ENCODE measurements at regions not wholly inside any gene's neighbourhood (a gene's known extent, or its start where the extent isn't known, plus 50 kb on each side); places are given as distances from the start of the nearest gene placed in this dataset.

- no peak overlapping the region for H3K4me3 ChIP-seq (ENCODE audit: low read length)
- no peaks in the 10 kb centered on the region for H3K4me1 ChIP-seq (ENCODE audit: control insufficient read depth, insufficient read depth, low read length)
- H3K36me3 ChIP-seq (ENCODE audit: insufficient read depth, low read length), result no peaks in the 10 kb centered on the region
- no peak overlapping the region for H3K9ac ChIP-seq (ENCODE audit: low read depth, low read length)
- no peaks in the 10 kb centered on the region for H3K27me3 ChIP-seq (ENCODE audit: control insufficient read depth, insufficient read depth, low read length)
- no peaks in the 10 kb centered on the region for H3K9me3 ChIP-seq (replicated peaks; ENCODE audit: low read length)
- no peak overlapping the region for H3K4me2 ChIP-seq (ENCODE audit: low read length)
Measured at GRCh38 chr15:93882779-93883178, 348.6 kb upstream of the MCTP2 start.

- Histone ChIP-seq H3K9me3 (replicated peaks; ENCODE audit: low read length) (no peaks in the 10 kb centered on the region), H3K4me1 (ENCODE audit: control insufficient read depth, insufficient read depth, low read length) (no peaks in the 10 kb centered on the region), H3K36me3 (ENCODE audit: insufficient read depth, low read length) (no peaks in the 10 kb centered on the region), H3K27me3 (ENCODE audit: control insufficient read depth, insufficient read depth, low read length) (no peaks in the 10 kb centered on the region), H3K4me2 (ENCODE audit: low read length) (no peak overlapping the region), H3K4me3 (ENCODE audit: low read length) (no peak overlapping the region), H3K9ac (ENCODE audit: low read depth, low read length) (no peak overlapping the region)
Measured at GRCh38 chr15:93882141-93882540, 349.2 kb upstream of the MCTP2 start.

GRCh38 chr15:93881310-93881709 lies 350.1 kb upstream of the MCTP2 start:
- H3K4me1 ChIP-seq (ENCODE audit: control insufficient read depth, insufficient read depth, low read length), result no peaks in the 10 kb centered on the region
- H3K27me3 ChIP-seq (ENCODE audit: control insufficient read depth, insufficient read depth, low read length), result no peaks in the 10 kb centered on the region
- H3K4me3 ChIP-seq (ENCODE audit: low read length), result no peak overlapping the region
- H3K9me3 ChIP-seq (replicated peaks; ENCODE audit: low read length), result no peaks in the 10 kb centered on the region
- H3K9ac ChIP-seq (ENCODE audit: low read depth, low read length), result no peak overlapping the region
- no peak overlapping the region for H3K4me2 ChIP-seq (ENCODE audit: low read length)
- H3K36me3 ChIP-seq (ENCODE audit: insufficient read depth, low read length), result no peaks in the 10 kb centered on the region

- no peaks in the 10 kb centered on the region for H3K27me3 ChIP-seq (ENCODE audit: control insufficient read depth, insufficient read depth, low read length)
- H3K4me3 ChIP-seq (ENCODE audit: low read length), result no peak overlapping the region
- H3K9me3 ChIP-seq (replicated peaks; ENCODE audit: low read length), result no peaks in the 10 kb centered on the region
- H3K36me3 ChIP-seq (ENCODE audit: insufficient read depth, low read length), result no peaks in the 10 kb centered on the region
- no peaks in the 10 kb centered on the region for H3K4me1 ChIP-seq (ENCODE audit: control insufficient read depth, insufficient read depth, low read length)
- no peak overlapping the region for H3K4me2 ChIP-seq (ENCODE audit: low read length)
- H3K9ac ChIP-seq (ENCODE audit: low read depth, low read length), result no peak overlapping the region
Measured at GRCh38 chr15:93880358-93880757, 351.0 kb upstream of the MCTP2 start.

- Histone ChIP-seq H3K27me3 (ENCODE audit: control insufficient read depth, insufficient read depth, low read length) (no peaks in the 10 kb centered on the region), H3K4me1 (ENCODE audit: control insufficient read depth, insufficient read depth, low read length) (peaks cover 9% of the 10 kb centered on the region), H3K9ac (ENCODE audit: low read depth, low read length) (no peak overlapping the region), H3K36me3 (ENCODE audit: insufficient read depth, low read length) (no peaks in the 10 kb centered on the region), H3K4me3 (ENCODE audit: low read length) (no peak overlapping the region), H3K4me2 (ENCODE audit: low read length) (no peak overlapping the region), H3K9me3 (replicated peaks; ENCODE audit: low read length) (no peaks in the 10 kb centered on the region)
Measured at GRCh38 chr15:93870583-93870982, 360.8 kb upstream of the MCTP2 start.

GRCh38 chr15:93866948-93867347 lies 364.4 kb upstream of the MCTP2 start:
- Histone ChIP-seq H3K4me1 (ENCODE audit: control insufficient read depth, insufficient read depth, low read length) (peaks cover 9% of the 10 kb centered on the region), H3K36me3 (ENCODE audit: insufficient read depth, low read length) (no peaks in the 10 kb centered on the region), H3K27me3 (ENCODE audit: control insufficient read depth, insufficient read depth, low read length) (no peaks in the 10 kb centered on the region), H3K9me3 (replicated peaks; ENCODE audit: low read length) (no peaks in the 10 kb centered on the region), H3K4me2 (ENCODE audit: low read length) (no peak overlapping the region), H3K9ac (ENCODE audit: low read depth, low read length) (no peak overlapping the region), H3K4me3 (ENCODE audit: low read length) (no peak overlapping the region)

- Histone ChIP-seq H3K4me1 (ENCODE audit: control insufficient read depth, insufficient read depth, low read length) (peaks cover 9% of the 10 kb centered on the region), H3K36me3 (ENCODE audit: insufficient read depth, low read length) (no peaks in the 10 kb centered on the region), H3K4me3 (ENCODE audit: low read length) (no peak overlapping the region), H3K4me2 (ENCODE audit: low read length) (no peak overlapping the region), H3K27me3 (ENCODE audit: control insufficient read depth, insufficient read depth, low read length) (no peaks in the 10 kb centered on the region), H3K9me3 (replicated peaks; ENCODE audit: low read length) (no peaks in the 10 kb centered on the region), H3K9ac (ENCODE audit: low read depth, low read length) (no peak overlapping the region)
Measured at GRCh38 chr15:93866476-93866875, 364.9 kb upstream of the MCTP2 start.

- Histone ChIP-seq H3K4me1 (ENCODE audit: control insufficient read depth, insufficient read depth, low read length) (peaks cover 9% of the 10 kb centered on the region), H3K36me3 (ENCODE audit: insufficient read depth, low read length) (no peaks in the 10 kb centered on the region), H3K9me3 (replicated peaks; ENCODE audit: low read length) (no peaks in the 10 kb centered on the region), H3K4me2 (ENCODE audit: low read length) (no peak overlapping the region), H3K4me3 (ENCODE audit: low read length) (no peak overlapping the region), H3K9ac (ENCODE audit: low read depth, low read length) (no peak overlapping the region), H3K27me3 (ENCODE audit: control insufficient read depth, insufficient read depth, low read length) (no peaks in the 10 kb centered on the region)
Measured at GRCh38 chr15:93865586-93865985, 365.8 kb upstream of the MCTP2 start.

GRCh38 chr15:93862791-93863190 lies 368.6 kb upstream of the MCTP2 start:
- H3K27me3 ChIP-seq (ENCODE audit: control insufficient read depth, insufficient read depth, low read length), result no peaks in the 10 kb centered on the region
- no peak overlapping the region for H3K4me3 ChIP-seq (ENCODE audit: low read length)
- H3K4me1 ChIP-seq (ENCODE audit: control insufficient read depth, insufficient read depth, low read length), result peaks cover 9% of the 10 kb centered on the region

GRCh38 chr15:93861956-93862741 lies 369.2 kb upstream of the MCTP2 start:
- no peaks in the 10 kb centered on the region for H3K36me3 ChIP-seq (ENCODE audit: insufficient read depth, low read length)
- no peaks in the 10 kb centered on the region for H3K9me3 ChIP-seq (replicated peaks; ENCODE audit: low read length)
- peaks cover 9% of the 10 kb centered on the region for H3K4me1 ChIP-seq (ENCODE audit: control insufficient read depth, insufficient read depth, low read length)
- H3K4me3 ChIP-seq (ENCODE audit: low read length), result no peak overlapping the region
- H3K9ac ChIP-seq (ENCODE audit: low read depth, low read length), result no peak overlapping the region
- H3K27me3 ChIP-seq (ENCODE audit: control insufficient read depth, insufficient read depth, low read length), result no peaks in the 10 kb centered on the region
- H3K4me2 ChIP-seq (ENCODE audit: low read length), result no peak overlapping the region

More at GRCh38 chr15:93862791-93863190, 368.6 kb upstream of the MCTP2 start:
- Histone ChIP-seq H3K4me2 (ENCODE audit: low read length) (no peak overlapping the region), H3K9ac (ENCODE audit: low read depth, low read length) (no peak overlapping the region), H3K9me3 (replicated peaks; ENCODE audit: low read length) (no peaks in the 10 kb centered on the region), H3K36me3 (ENCODE audit: insufficient read depth, low read length) (no peaks in the 10 kb centered on the region)

- Histone ChIP-seq H3K9me3 (replicated peaks; ENCODE audit: low read length) (no peaks in the 10 kb centered on the region), H3K4me1 (ENCODE audit: control insufficient read depth, insufficient read depth, low read length) (peaks cover 4% of the 10 kb centered on the region), H3K4me2 (ENCODE audit: low read length) (no peak overlapping the region), H3K9ac (ENCODE audit: low read depth, low read length) (no peak overlapping the region), H3K27me3 (ENCODE audit: control insufficient read depth, insufficient read depth, low read length) (no peaks in the 10 kb centered on the region), H3K4me3 (ENCODE audit: low read length) (no peak overlapping the region), H3K36me3 (ENCODE audit: insufficient read depth, low read length) (no peaks in the 10 kb centered on the region)
Measured at GRCh38 chr15:93861413-93861812, 369.9 kb upstream of the MCTP2 start.

- Histone ChIP-seq H3K4me3 (ENCODE audit: low read length) (no peak overlapping the region), H3K4me1 (ENCODE audit: control insufficient read depth, insufficient read depth, low read length) (no peaks in the 10 kb centered on the region), H3K36me3 (ENCODE audit: insufficient read depth, low read length) (no peaks in the 10 kb centered on the region), H3K27me3 (ENCODE audit: control insufficient read depth, insufficient read depth, low read length) (no peaks in the 10 kb centered on the region), H3K9ac (ENCODE audit: low read depth, low read length) (no peak overlapping the region), H3K9me3 (replicated peaks; ENCODE audit: low read length) (no peaks in the 10 kb centered on the region), H3K4me2 (ENCODE audit: low read length) (no peak overlapping the region)
Measured at GRCh38 chr15:93860701-93861100, 370.7 kb upstream of the MCTP2 start.
